BLaER1 (cell line): ENCODE measurements at regions not wholly inside any gene's neighbourhood (a gene's known extent, or its start where the extent isn't known, plus 50 kb on each side); places are given as distances from the start of the nearest gene placed in this dataset.
"Not testable (repeated sequence)": the region's sequence is repeated elsewhere in the genome, so short reads cannot be mapped to it uniquely, and the experiment has no call there.

Experiments used
- H3K27ac ChIP-seq: shearing (Covaris generic); formaldehyde crosslinking; 2 replicates; pipeline ENCODE4 v1.8.1; 2022
- H3K27me3 ChIP-seq: shearing (Covaris generic); formaldehyde crosslinking; 2 replicates; pipeline ENCODE4 v1.8.1; 2022
- H3K36me3 ChIP-seq: shearing (Covaris generic); formaldehyde crosslinking; 2 replicates; pipeline ENCODE4 v1.8.1; 2022
- H3K4me1 ChIP-seq: shearing (Covaris generic); formaldehyde crosslinking; 2 replicates; pipeline ENCODE4 v1.8.1; 2022
- H3K4me2 ChIP-seq: shearing (Covaris generic); formaldehyde crosslinking; 2 replicates; pipeline ENCODE4 v1.8.1; 2022
- H3K4me3 ChIP-seq: shearing (Covaris generic); formaldehyde crosslinking; 2 replicates; pipeline ENCODE4 v1.8.1; 2022
- H3K9ac ChIP-seq: shearing (Covaris generic); formaldehyde crosslinking; 2 replicates; pipeline ENCODE4 v1.8.1; 2022
- H3K9me3 ChIP-seq: shearing (Covaris generic); formaldehyde crosslinking; 2 replicates; pipeline ENCODE4 v1.8.1; 2022
- H4K20me1 ChIP-seq: shearing (Covaris generic); formaldehyde crosslinking; 2 replicates; pipeline ENCODE4 v1.8.1; 2022
- Cebpa-rat ChIP-seq: shearing (Covaris generic); IDR thresholded peaks from 2 replicates; pipeline ENCODE4 v1.8.1; 2022

- H3K4me2 ChIP-seq: no peak overlapping the region
- no peaks in the 10 kb centered on the region for H3K36me3 ChIP-seq
- no peaks in the 10 kb centered on the region for H3K27me3 ChIP-seq
- TF ChIP-seq Cebpa-rat: no peak
- H3K4me3 ChIP-seq: no peak overlapping the region
- H3K27ac ChIP-seq: no peak overlapping the region
- no peaks in the 10 kb centered on the region for H4K20me1 ChIP-seq
- H3K9ac ChIP-seq: no peak overlapping the region
- no peaks in the 10 kb centered on the region for H3K9me3 ChIP-seq
- H3K4me1 ChIP-seq: no peaks in the 10 kb centered on the region
These were observed 173.2 kb downstream of the PRELID2 start for GRCh38 chr5:145661737-145662485.

GRCh38 chr5:145660897-145661640, 174.1 kb downstream of the PRELID2 start:
- 0 out of 2 replicates have a peak, but pooled peaks cover 1% of the 10 kb centered on the region for H3K36me3 ChIP-seq
- no peak overlapping the region for H3K9ac ChIP-seq
- no peaks in the 10 kb centered on the region for H4K20me1 ChIP-seq
- H3K4me3 ChIP-seq: no peak overlapping the region
- no peaks in the 10 kb centered on the region for H3K4me1 ChIP-seq
- no peak overlapping the region for H3K27ac ChIP-seq
- no peaks in the 10 kb centered on the region for H3K9me3 ChIP-seq
- TF ChIP-seq Cebpa-rat: no peak
- H3K27me3 ChIP-seq: no peaks in the 10 kb centered on the region
- H3K4me2 ChIP-seq: no peak overlapping the region

- Histone ChIP-seq H3K27ac (no peak overlapping the region), H3K4me3 (no peak overlapping the region), H3K27me3 (no peaks in the 10 kb centered on the region), H3K4me1 (no peaks in the 10 kb centered on the region), H4K20me1 (no peaks in the 10 kb centered on the region), H3K4me2 (no peak overlapping the region), H3K36me3 (0 out of 2 replicates have a peak, but pooled peaks cover 3% of the 10 kb centered on the region), H3K9ac (no peak overlapping the region), H3K9me3 (no peaks in the 10 kb centered on the region)
- TF ChIP-seq Cebpa-rat: no peak
These were observed 176.7 kb downstream of the PRELID2 start for GRCh38 chr5:145658435-145658834.

- not testable (repeated sequence) for H3K4me2 ChIP-seq, H4K20me1 ChIP-seq, H3K9me3 ChIP-seq, H3K27me3 ChIP-seq, H3K27ac ChIP-seq, H3K4me1 ChIP-seq, H3K9ac ChIP-seq, H3K36me3 ChIP-seq, H3K4me3 ChIP-seq
These were observed 182.4 kb downstream of the PRELID2 start for GRCh38 chr5:145652700-145653099.

GRCh38 chr5:145647137-145647536, 188.0 kb downstream of the PRELID2 start:
- not testable (repeated sequence) for H3K9me3 ChIP-seq, H3K4me1 ChIP-seq, H3K36me3 ChIP-seq, H3K27ac ChIP-seq, H3K9ac ChIP-seq, H4K20me1 ChIP-seq, H3K4me2 ChIP-seq, H3K4me3 ChIP-seq, H3K27me3 ChIP-seq

GRCh38 chr5:145643214-145643613, 191.9 kb downstream of the PRELID2 start:
- H3K4me3 ChIP-seq, H3K4me1 ChIP-seq, H3K9ac ChIP-seq, H3K27me3 ChIP-seq, H3K27ac ChIP-seq, H3K36me3 ChIP-seq, H3K9me3 ChIP-seq, H3K4me2 ChIP-seq, H4K20me1 ChIP-seq: not testable (repeated sequence)

GRCh38 chr5:145637396-145637795, 197.7 kb downstream of the PRELID2 start:
- no peak overlapping the region for H3K27ac ChIP-seq
- H3K4me2 ChIP-seq: no peak overlapping the region
- TF ChIP-seq Cebpa-rat: no peak
- 0 out of 2 replicates have a peak, but pooled peaks cover 2% of the 10 kb centered on the region for H3K9me3 ChIP-seq
- H3K9ac ChIP-seq: no peak overlapping the region
- H3K4me1 ChIP-seq: no peaks in the 10 kb centered on the region
- no peaks in the 10 kb centered on the region for H3K27me3 ChIP-seq
- no peak overlapping the region for H3K4me3 ChIP-seq
- no peaks in the 10 kb centered on the region for H3K36me3 ChIP-seq
- H4K20me1 ChIP-seq: no peaks in the 10 kb centered on the region

GRCh38 chr5:145636371-145636770, 198.8 kb downstream of the PRELID2 start:
- Histone ChIP-seq H3K27me3 (no peaks in the 10 kb centered on the region), H3K36me3 (no peaks in the 10 kb centered on the region), H3K27ac (no peak overlapping the region), H3K9ac (no peak overlapping the region), H3K4me3 (no peak overlapping the region), H3K9me3 (0 out of 2 replicates have a peak, but pooled peaks cover 2% of the 10 kb centered on the region), H3K4me2 (no peak overlapping the region), H3K4me1 (no peaks in the 10 kb centered on the region), H4K20me1 (no peaks in the 10 kb centered on the region)
- TF ChIP-seq Cebpa-rat: no peak

- Histone ChIP-seq H3K27ac (no peak overlapping the region), H3K4me3 (no peak overlapping the region), H3K4me1 (no peaks in the 10 kb centered on the region), H4K20me1 (no peaks in the 10 kb centered on the region), H3K4me2 (no peak overlapping the region), H3K9me3 (no peaks in the 10 kb centered on the region), H3K27me3 (no peaks in the 10 kb centered on the region), H3K9ac (no peak overlapping the region), H3K36me3 (no peaks in the 10 kb centered on the region)
- TF ChIP-seq Cebpa-rat: no peak
These were observed 201.7 kb downstream of the PRELID2 start for GRCh38 chr5:145633474-145633873.

GRCh38 chr5:145632701-145633100, 202.4 kb downstream of the PRELID2 start:
- Histone ChIP-seq H3K9ac (no peak overlapping the region), H3K27ac (no peak overlapping the region), H3K9me3 (no peaks in the 10 kb centered on the region), H3K4me2 (no peak overlapping the region), H3K27me3 (no peaks in the 10 kb centered on the region), H3K36me3 (no peaks in the 10 kb centered on the region), H3K4me3 (no peak overlapping the region), H3K4me1 (no peaks in the 10 kb centered on the region), H4K20me1 (no peaks in the 10 kb centered on the region)
- TF ChIP-seq Cebpa-rat: no peak
